GM23338 (cell line): ENCODE measurements at regions not wholly inside any gene's neighbourhood (a gene's known extent, or its start where the extent isn't known, plus 50 kb on each side); places are given as distances from the start of the nearest gene placed in this dataset.

Experiments
- ATAC-seq: fragments of 200-7000 bp; cut with Tn5 transposase; 3 replicates; pipeline ENCODE4 v1.9.1; 2020
- DNase-seq: peaks from one replicate; pipeline ENCODE4 v3.0.0-alpha.2; 2015; ENCODE audit warnings: low spot score
- H2AFZ ChIP-seq: fragments of 200-600 bp; sonication (generic); 2 replicates; pipeline ENCODE4 v1.8.0; 2016; ENCODE audit warnings: antibody characterized with exemption, mild to moderate bottlenecking, moderate library complexity
- H3F3A ChIP-seq: fragments of 200-600 bp; sonication (generic); replicated peaks from 2 replicates; pipeline ENCODE4 v1.8.0; 2017; ENCODE audit warnings: antibody characterized with exemption, mixed run types, low read depth
- H3K27ac ChIP-seq: fragments of 200-600 bp; sonication (generic); 2 replicates; pipeline ENCODE4 v1.6.1; 2016; ENCODE audit warnings: low read depth
- H3K27me3 ChIP-seq: fragments of 200-600 bp; sonication (generic); 2 replicates; pipeline ENCODE4 v1.8.0; 2016; ENCODE audit warnings: mild to moderate bottlenecking, mixed run types, moderate library complexity; ENCODE audit not compliant: insufficient read depth
- H3K36me3 ChIP-seq: fragments of 200-600 bp; sonication (generic); 2 replicates; pipeline ENCODE4 v1.8.0; 2016; ENCODE audit warnings: mild to moderate bottlenecking; ENCODE audit not compliant: insufficient read depth
- H3K4me1 ChIP-seq: fragments of 200-600 bp; sonication (generic); 2 replicates; pipeline ENCODE4 v1.8.0; 2016; ENCODE audit warnings: mild to moderate bottlenecking, moderate library complexity; ENCODE audit not compliant: insufficient read depth
- H3K4me2 ChIP-seq: fragments of 200-600 bp; sonication (generic); 2 replicates; pipeline ENCODE4 v1.7.1; 2017; ENCODE audit warnings: mixed run types
- H3K4me3 ChIP-seq: fragments of 200-600 bp; sonication (generic); 2 replicates; pipeline ENCODE4 v1.6.1; 2016; ENCODE audit warnings: mixed run types
- H3K79me2 ChIP-seq: fragments of 200-600 bp; sonication (generic); replicated peaks from 2 replicates; pipeline ENCODE4 v1.8.0; 2017; ENCODE audit warnings: mild to moderate bottlenecking; ENCODE audit not compliant: insufficient read depth
- H3K9me2 ChIP-seq: fragments of 200-600 bp; sonication (generic); 2 replicates; pipeline ENCODE4 v1.8.0; 2017; ENCODE audit not compliant: insufficient read depth
- H4K20me1 ChIP-seq: fragments of 200-600 bp; sonication (generic); replicated peaks from 2 replicates; pipeline ENCODE4 v1.8.0; 2017; ENCODE audit warnings: mild to moderate bottlenecking; ENCODE audit not compliant: insufficient read depth
- H3K27ac Mint-ChIP-seq: 2 replicates; pipeline ENCODE4 v1.8.0; 2020; ENCODE audit warnings: inconsistent platforms, mild to moderate bottlenecking, moderate library complexity, mixed read lengths
- H3K27me3 Mint-ChIP-seq: 3 replicates; pipeline ENCODE4 v1.8.0; 2022; ENCODE audit warnings: low read depth, mild to moderate bottlenecking, moderate library complexity, mixed read lengths, inconsistent platforms; ENCODE audit not compliant: insufficient read depth, poor library complexity
- H3K36me3 Mint-ChIP-seq: 3 replicates; pipeline ENCODE4 v1.8.0; 2021; ENCODE audit warnings: low read depth, mild to moderate bottlenecking, inconsistent platforms, moderate library complexity, mixed read lengths
- H3K4me1 Mint-ChIP-seq: 3 replicates; pipeline ENCODE4 v1.8.0; 2020; ENCODE audit warnings: mild to moderate bottlenecking, inconsistent platforms, mixed read lengths
- H3K4me3 Mint-ChIP-seq: 3 replicates; pipeline ENCODE4 v1.8.0; 2021; ENCODE audit warnings: moderate library complexity, mild to moderate bottlenecking, inconsistent platforms, mixed read lengths
- H3K9me3 Mint-ChIP-seq: 3 replicates; pipeline ENCODE4 v1.8.0; 2020; ENCODE audit warnings: moderate library complexity, mild to moderate bottlenecking, inconsistent platforms, mixed read lengths
- EZH2 ChIP-seq: fragments of 200-600 bp; sonication (generic); IDR thresholded peaks from one replicate; pipeline ENCODE4 v1.8.0; 2017; ENCODE audit warnings: antibody characterized with exemption, mild to moderate bottlenecking, low read depth; ENCODE audit not compliant: unreplicated experiment
- POLR2AphosphoS5 ChIP-seq: IDR thresholded peaks from 2 replicates; pipeline ENCODE4 v1.6.1; 2016; ENCODE audit warnings: antibody characterized with exemption, low read depth
- ZNF114 ChIP-seq: fragments of 250-450 bp; sonication (Bioruptor Pico); IDR thresholded peaks from 2 replicates; pipeline ENCODE4 v1.5.0; 2020; ENCODE audit warnings: mild to moderate bottlenecking, moderate library complexity
- TF ChIP-seq, protein P1 (sequence below): IDR thresholded peaks from one replicate; pipeline ENCODE4 v1.6.1; 2018; ENCODE audit warnings: antibody characterized with exemption; ENCODE audit not compliant: unreplicated experiment
- TF ChIP-seq, protein P2 (sequence below): IDR thresholded peaks from 2 replicates; pipeline ENCODE4 v1.6.1; 2016; ENCODE audit warnings: antibody characterized with exemption
- TF ChIP-seq, protein P3 (sequence below), 2 experiments: fragments of 200-600 bp in 1 of 2; sonication (generic) in 1 of 2; conservative IDR thresholded peaks; 2 replicates each; pipeline versions ENCODE4 v1.5.1 to v1.6.1; 2016 to 2017; ENCODE audit warnings: antibody characterized with exemption in 2 of 2, low read depth in 2 of 2, mild to moderate bottlenecking in 2 of 2, moderate library complexity in 1 of 2

DNA sequence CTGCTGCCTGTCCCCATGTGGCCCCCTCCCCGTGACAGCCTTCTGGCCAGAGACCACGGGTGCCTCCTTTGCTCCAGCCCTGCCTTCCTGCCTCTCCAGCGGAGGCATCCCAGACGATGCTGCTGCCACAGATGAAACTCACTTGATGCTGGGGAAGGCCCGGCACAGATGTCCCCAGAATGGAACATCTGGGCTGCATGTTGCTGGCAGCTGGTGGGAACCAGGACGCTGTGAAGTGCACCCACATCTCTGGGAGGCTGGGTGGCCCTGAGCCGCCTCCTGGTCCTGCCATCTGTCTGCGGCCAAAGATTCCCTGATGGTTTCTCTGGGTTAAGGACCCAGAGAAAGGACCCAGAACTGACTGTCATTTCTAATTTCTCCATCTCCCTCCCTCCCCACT is 51.9 kb upstream of the PTPRS start:
- DNase-seq (no peak), ATAC-seq (no peak)
- peaks cover 17% of the 10 kb centered on the region for H3K27me3 Mint-ChIP-seq

DNA sequence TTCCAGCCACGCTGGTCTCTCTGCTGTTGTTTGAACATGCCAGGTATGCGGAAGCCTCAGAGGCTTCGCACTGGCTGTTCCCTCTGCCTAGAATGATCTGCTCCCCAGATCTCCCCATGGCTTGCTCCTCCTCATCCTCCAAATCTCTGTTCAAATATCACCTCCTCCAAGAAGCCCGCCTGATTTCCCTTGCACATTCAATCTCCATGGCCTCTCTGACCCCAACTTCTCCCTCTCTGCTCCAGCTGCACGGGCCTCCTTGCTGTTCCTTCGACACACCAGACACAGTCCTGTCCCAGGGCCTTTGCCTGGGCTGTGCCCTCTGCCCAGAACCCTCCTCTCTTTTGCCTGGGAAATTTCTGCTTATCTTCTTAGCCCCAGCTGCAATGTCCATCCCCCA is 52.5 kb upstream of the PTPRS start:
- no peaks in the 10 kb centered on the region for H3K36me3 ChIP-seq
- no peaks in the 10 kb centered on the region for H4K20me1 ChIP-seq
- H3K27ac Mint-ChIP-seq = no peak overlapping the region
- no peak overlapping the region for H3K4me3 ChIP-seq
- H3F3A ChIP-seq = no peaks in the 10 kb centered on the region; the same call in 1 of the 2 replicates
- H2AFZ ChIP-seq = no peak overlapping the region
- no peaks in the 10 kb centered on the region for H3K9me2 ChIP-seq
- H3K27ac ChIP-seq = no peak overlapping the region
- peaks cover 10% of the 10 kb centered on the region for H3K9me3 Mint-ChIP-seq
- ATAC-seq (no peak), DNase-seq (no peak)
- H3K4me1 Mint-ChIP-seq = peaks cover 37% of the 10 kb centered on the region
- no peaks in the 10 kb centered on the region for H3K27me3 ChIP-seq
- H3K4me1 ChIP-seq = peaks cover 19% of the 10 kb centered on the region
- no peaks in the 10 kb centered on the region for H3K79me2 ChIP-seq
- TF ChIP-seq, protein P1, sequence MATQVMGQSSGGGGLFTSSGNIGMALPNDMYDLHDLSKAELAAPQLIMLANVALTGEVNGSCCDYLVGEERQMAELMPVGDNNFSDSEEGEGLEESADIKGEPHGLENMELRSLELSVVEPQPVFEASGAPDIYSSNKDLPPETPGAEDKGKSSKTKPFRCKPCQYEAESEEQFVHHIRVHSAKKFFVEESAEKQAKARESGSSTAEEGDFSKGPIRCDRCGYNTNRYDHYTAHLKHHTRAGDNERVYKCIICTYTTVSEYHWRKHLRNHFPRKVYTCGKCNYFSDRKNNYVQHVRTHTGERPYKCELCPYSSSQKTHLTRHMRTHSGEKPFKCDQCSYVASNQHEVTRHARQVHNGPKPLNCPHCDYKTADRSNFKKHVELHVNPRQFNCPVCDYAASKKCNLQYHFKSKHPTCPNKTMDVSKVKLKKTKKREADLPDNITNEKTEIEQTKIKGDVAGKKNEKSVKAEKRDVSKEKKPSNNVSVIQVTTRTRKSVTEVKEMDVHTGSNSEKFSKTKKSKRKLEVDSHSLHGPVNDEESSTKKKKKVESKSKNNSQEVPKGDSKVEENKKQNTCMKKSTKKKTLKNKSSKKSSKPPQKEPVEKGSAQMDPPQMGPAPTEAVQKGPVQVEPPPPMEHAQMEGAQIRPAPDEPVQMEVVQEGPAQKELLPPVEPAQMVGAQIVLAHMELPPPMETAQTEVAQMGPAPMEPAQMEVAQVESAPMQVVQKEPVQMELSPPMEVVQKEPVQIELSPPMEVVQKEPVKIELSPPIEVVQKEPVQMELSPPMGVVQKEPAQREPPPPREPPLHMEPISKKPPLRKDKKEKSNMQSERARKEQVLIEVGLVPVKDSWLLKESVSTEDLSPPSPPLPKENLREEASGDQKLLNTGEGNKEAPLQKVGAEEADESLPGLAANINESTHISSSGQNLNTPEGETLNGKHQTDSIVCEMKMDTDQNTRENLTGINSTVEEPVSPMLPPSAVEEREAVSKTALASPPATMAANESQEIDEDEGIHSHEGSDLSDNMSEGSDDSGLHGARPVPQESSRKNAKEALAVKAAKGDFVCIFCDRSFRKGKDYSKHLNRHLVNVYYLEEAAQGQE = no peak
- TF ChIP-seq EZH2 = no peak
- no peak for TF ChIP-seq ZNF114
- no peak overlapping the region for H3K4me3 Mint-ChIP-seq
- H3K27me3 Mint-ChIP-seq = peaks cover 17% of the 10 kb centered on the region
- H3K36me3 Mint-ChIP-seq = peaks cover 4% of the 10 kb centered on the region; the same call in 2 of the 3 replicates
- H3K4me2 ChIP-seq = no peak overlapping the region

More for the DNA sequence above, 51.9 kb upstream of the PTPRS start:
- Histone ChIP-seq H4K20me1 (no peaks in the 10 kb centered on the region), H2AFZ (no peak overlapping the region), H3K4me2 (no peak overlapping the region), H3K79me2 (no peaks in the 10 kb centered on the region), H3K27me3 (no peaks in the 10 kb centered on the region), H3K4me1 (peaks cover 19% of the 10 kb centered on the region), H3F3A (no peaks in the 10 kb centered on the region; the same call in 1 of the 2 replicates), H3K4me3 (no peak overlapping the region), H3K9me2 (no peaks in the 10 kb centered on the region), H3K27ac (no peak overlapping the region), H3K36me3 (no peaks in the 10 kb centered on the region)
- no peak overlapping the region for H3K27ac Mint-ChIP-seq
- H3K36me3 Mint-ChIP-seq = peaks cover 5% of the 10 kb centered on the region
- H3K9me3 Mint-ChIP-seq = peaks cover 16% of the 10 kb centered on the region
- no peak overlapping the region for H3K4me3 Mint-ChIP-seq
- no peak for TF ChIP-seq POLR2AphosphoS5
- TF ChIP-seq, protein P2, sequence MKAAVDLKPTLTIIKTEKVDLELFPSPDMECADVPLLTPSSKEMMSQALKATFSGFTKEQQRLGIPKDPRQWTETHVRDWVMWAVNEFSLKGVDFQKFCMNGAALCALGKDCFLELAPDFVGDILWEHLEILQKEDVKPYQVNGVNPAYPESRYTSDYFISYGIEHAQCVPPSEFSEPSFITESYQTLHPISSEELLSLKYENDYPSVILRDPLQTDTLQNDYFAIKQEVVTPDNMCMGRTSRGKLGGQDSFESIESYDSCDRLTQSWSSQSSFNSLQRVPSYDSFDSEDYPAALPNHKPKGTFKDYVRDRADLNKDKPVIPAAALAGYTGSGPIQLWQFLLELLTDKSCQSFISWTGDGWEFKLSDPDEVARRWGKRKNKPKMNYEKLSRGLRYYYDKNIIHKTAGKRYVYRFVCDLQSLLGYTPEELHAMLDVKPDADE = no peak
- TF ChIP-seq, protein P1 = no peak
- TF ChIP-seq, protein P3, sequence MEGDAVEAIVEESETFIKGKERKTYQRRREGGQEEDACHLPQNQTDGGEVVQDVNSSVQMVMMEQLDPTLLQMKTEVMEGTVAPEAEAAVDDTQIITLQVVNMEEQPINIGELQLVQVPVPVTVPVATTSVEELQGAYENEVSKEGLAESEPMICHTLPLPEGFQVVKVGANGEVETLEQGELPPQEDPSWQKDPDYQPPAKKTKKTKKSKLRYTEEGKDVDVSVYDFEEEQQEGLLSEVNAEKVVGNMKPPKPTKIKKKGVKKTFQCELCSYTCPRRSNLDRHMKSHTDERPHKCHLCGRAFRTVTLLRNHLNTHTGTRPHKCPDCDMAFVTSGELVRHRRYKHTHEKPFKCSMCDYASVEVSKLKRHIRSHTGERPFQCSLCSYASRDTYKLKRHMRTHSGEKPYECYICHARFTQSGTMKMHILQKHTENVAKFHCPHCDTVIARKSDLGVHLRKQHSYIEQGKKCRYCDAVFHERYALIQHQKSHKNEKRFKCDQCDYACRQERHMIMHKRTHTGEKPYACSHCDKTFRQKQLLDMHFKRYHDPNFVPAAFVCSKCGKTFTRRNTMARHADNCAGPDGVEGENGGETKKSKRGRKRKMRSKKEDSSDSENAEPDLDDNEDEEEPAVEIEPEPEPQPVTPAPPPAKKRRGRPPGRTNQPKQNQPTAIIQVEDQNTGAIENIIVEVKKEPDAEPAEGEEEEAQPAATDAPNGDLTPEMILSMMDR (conservative IDR thresholded peaks at IDR 0.05; ENCODE audit: low read depth in 2 of 2) = no peak
- peaks cover 31% of the 10 kb centered on the region for H3K4me1 Mint-ChIP-seq
